HEK293T (cell line): ENCODE measurements at regions not wholly inside any gene's neighbourhood (a gene's known extent, or its start where the extent isn't known, plus 50 kb on each side); places are given as distances from the start of the nearest gene placed in this dataset.

Experiments used
- CTCF ChIA-PET: fragments of 350-600 bp; formaldehyde crosslinking; extraction: SDS; loops from one replicate; lab custom pipeline; 2021; ENCODE audit warnings: antibody characterized with exemption, inconsistent platforms; lab: Yijun Ruan, JAX
- POLR2A ChIA-PET: fragments of 350-600 bp; formaldehyde crosslinking; extraction: SDS; loops from one replicate; lab custom pipeline; 2020; ENCODE audit warnings: antibody characterized with exemption, inconsistent platforms; lab: Yijun Ruan, JAX
- DNase-seq: peaks from one replicate; pipeline ENCODE4 v3.0.0; 2012; ENCODE audit warnings: mixed read lengths; ENCODE audit errors: extremely low spot score
- ARNT ChIP-seq: fragments of 450-650 bp; IDR thresholded peaks from 2 replicates; pipeline ENCODE4 v1.6.1; 2017; ENCODE audit warnings: mild to moderate bottlenecking
- BHLHE40 ChIP-seq: fragments of 450-650 bp; IDR thresholded peaks from 2 replicates; pipeline ENCODE4 v1.6.1; 2016; ENCODE audit warnings: mild to moderate bottlenecking, moderate library complexity, borderline replicate concordance
- CTBP1 ChIP-seq: fragments of 450-650 bp; IDR thresholded peaks from 2 replicates; pipeline ENCODE4 v1.6.1; 2016; ENCODE audit warnings: borderline replicate concordance
- ELF4 ChIP-seq: fragments of 450-650 bp; IDR thresholded peaks from 2 replicates; pipeline ENCODE4 v1.6.1; 2017; ENCODE audit warnings: antibody characterized with exemption
- FOXA1 ChIP-seq: fragments of 450-650 bp; IDR thresholded peaks from 2 replicates; pipeline ENCODE4 v1.6.1; 2016; ENCODE audit warnings: mild to moderate bottlenecking
- FOXK2 ChIP-seq: fragments of 450-650 bp; IDR thresholded peaks from 2 replicates; pipeline ENCODE4 v1.6.1; 2016; ENCODE audit warnings: mild to moderate bottlenecking
- FOXM1 ChIP-seq: fragments of 450-650 bp; IDR thresholded peaks from 2 replicates; pipeline ENCODE4 v1.6.1; 2017; ENCODE audit warnings: mild to moderate bottlenecking, borderline replicate concordance
- HDGF ChIP-seq: fragments of 450-650 bp; IDR thresholded peaks from 2 replicates; pipeline ENCODE4 v1.6.1; 2017; ENCODE audit warnings: antibody characterized with exemption, borderline replicate concordance
- L3MBTL2 ChIP-seq: fragments of 450-650 bp; conservative IDR thresholded peaks from 2 replicates; pipeline ENCODE4 v1.6.1; 2016; ENCODE audit warnings: mild to moderate bottlenecking
- LEF1 ChIP-seq: fragments of 450-650 bp; IDR thresholded peaks from 2 replicates; pipeline ENCODE4 v1.6.1; 2017; ENCODE audit warnings: mild to moderate bottlenecking, borderline replicate concordance
- NFRKB ChIP-seq: fragments of 450-650 bp; IDR thresholded peaks from 2 replicates; pipeline ENCODE4 v1.6.1; 2016; ENCODE audit warnings: mild to moderate bottlenecking, moderate library complexity
- PKNOX1 ChIP-seq: fragments of 450-650 bp; IDR thresholded peaks from 2 replicates; pipeline ENCODE4 v1.6.1; 2016
- SP1 ChIP-seq: fragments of 450-650 bp; IDR thresholded peaks from 2 replicates; pipeline ENCODE4 v1.6.1; 2017
- SUZ12 ChIP-seq: fragments of 450-650 bp; IDR thresholded peaks from 2 replicates; pipeline ENCODE4 v1.6.1; 2016; ENCODE audit warnings: mild to moderate bottlenecking
- TARDBP ChIP-seq: fragments of 450-650 bp; IDR thresholded peaks from 2 replicates; pipeline ENCODE4 v1.6.1; 2016
- ZNF384 ChIP-seq: fragments of 450-650 bp; IDR thresholded peaks from 2 replicates; pipeline ENCODE4 v1.6.1; 2016

GRCh38 chr9:84054341-84055010 lies 73.9 kb downstream of the RMI1 start:
- POLR2A ChIA-PET, result no interaction called here
- TF ChIP-seq FOXA1, result no peak
- no peak for TF ChIP-seq HDGF
- no peak for TF ChIP-seq PKNOX1
- TF ChIP-seq FOXM1, result no peak
- TF ChIP-seq L3MBTL2, result no peak
- no peak for TF ChIP-seq NFRKB
- DNase-seq, result no peak
- CTCF ChIA-PET, result no interaction called here

GRCh38 chr9:84057662-84058061 lies 77.1 kb downstream of the RMI1 start:
- no peak for DNase-seq
- ChIA-PET CTCF (no interaction called here), POLR2A (no interaction called here)
- TF ChIP-seq TARDBP (no peak), ELF4 (no peak), FOXA1 (no peak), ARNT (no peak), SP1 (no peak), FOXM1 (no peak), L3MBTL2 (no peak), PKNOX1 (no peak)

- TF ChIP-seq ELF4, result no peak
- ChIA-PET CTCF (no interaction called here), POLR2A (no interaction called here)
- DNase-seq, result no peak
These were observed 79.3 kb downstream of the RMI1 start for GRCh38 chr9:84059936-84060335.

GRCh38 chr9:84061613-84062193 lies 81.1 kb downstream of the RMI1 start:
- no peak for DNase-seq
- POLR2A ChIA-PET, result no interaction called here
- TF ChIP-seq L3MBTL2, result no peak
- TF ChIP-seq BHLHE40, result no peak
- TF ChIP-seq SUZ12, result no peak
- no peak for TF ChIP-seq TARDBP
- TF ChIP-seq ELF4, result no peak
- TF ChIP-seq PKNOX1, result no peak
- TF ChIP-seq HDGF, result no peak
- no peak for TF ChIP-seq FOXK2
- CTCF ChIA-PET, result no interaction called here

GRCh38 chr9:84062538-84062937 lies 81.9 kb downstream of the RMI1 start:
- no peak for DNase-seq
- POLR2A ChIA-PET, result no interaction called here
- no peak for TF ChIP-seq CTBP1
- TF ChIP-seq LEF1, result no peak
- TF ChIP-seq FOXM1, result no peak
- no peak for TF ChIP-seq FOXA1
- TF ChIP-seq PKNOX1, result no peak
- TF ChIP-seq SP1, result no peak
- no peak for TF ChIP-seq TARDBP
- no peak for TF ChIP-seq BHLHE40
- TF ChIP-seq L3MBTL2, result no peak
- no peak for TF ChIP-seq ARNT
- TF ChIP-seq NFRKB, result no peak
- CTCF ChIA-PET, result no interaction called here

- CTCF ChIA-PET, result no interaction called here
- no peak for TF ChIP-seq TARDBP
- TF ChIP-seq FOXK2, result no peak
- TF ChIP-seq FOXA1, result no peak
- DNase-seq, result no peak
- POLR2A ChIA-PET, result interaction anchor here (1.3 kb wide), 1 partner anchor 88 kb away, joined by 3 read pairs; the partner anchor contains the start of gene HNRNPK
These were observed 87.2 kb downstream of the RMI1 start for GRCh38 chr9:84067821-84068220.

- POLR2A ChIA-PET, result no interaction called here
- no peak for DNase-seq
- CTCF ChIA-PET, result no interaction called here
- TF ChIP-seq TARDBP (no peak), SP1 (no peak), ZNF384 (no peak), L3MBTL2 (no peak), BHLHE40 (no peak), CTBP1 (no peak), FOXM1 (no peak), ARNT (no peak)
These were observed 88.3 kb downstream of the RMI1 start for GRCh38 chr9:84068872-84069271.
